HG03066 (cell line): ENCODE measurements at regions not wholly inside any gene's neighbourhood (a gene's known extent, or its start where the extent isn't known, plus 50 kb on each side); places are given as distances from the start of the nearest gene placed in this dataset.
"Not testable (repeated sequence)": the region's sequence is repeated elsewhere in the genome, so short reads cannot be mapped to it uniquely, and the experiment has no call there.

Experiments
- ATAC-seq: cut with Tn5 transposase; IDR thresholded peaks from one replicate; pipeline ENCODE4 v1.9.1; 2021; ENCODE audit warnings: low read depth; ENCODE audit not compliant: unreplicated experiment

GRCh38 chrX:82528525-82528924 is 979.6 kb upstream of the POU3F4 start:
- no peak for ATAC-seq

DNA sequence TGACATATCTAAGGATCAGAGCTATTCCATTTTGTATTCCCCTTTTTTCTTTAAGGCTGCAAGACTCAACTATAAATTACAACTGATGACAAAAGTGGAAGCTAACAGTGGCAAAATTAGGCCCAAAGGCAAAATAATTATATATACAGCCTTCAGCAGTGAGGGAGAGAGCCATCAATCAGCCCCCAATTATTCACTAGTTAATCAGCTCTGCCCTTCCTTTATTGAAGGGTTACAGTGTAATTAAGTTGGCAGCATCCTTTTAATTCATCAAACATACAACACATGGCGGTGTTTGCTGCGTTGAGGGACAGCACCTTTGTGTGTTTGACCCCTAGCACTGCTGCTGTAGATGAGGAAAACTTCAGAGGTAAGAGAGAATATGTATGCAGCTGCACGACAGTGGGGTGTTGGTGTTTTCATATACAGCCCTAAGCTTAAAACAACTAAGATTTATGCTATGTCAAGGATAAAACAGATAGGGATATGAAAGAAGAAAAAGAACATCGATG is 973.9 kb upstream of the POU3F4 start:
- no peak for ATAC-seq

GRCh38 chrX:82537205-82537604 is 970.9 kb upstream of the POU3F4 start:
- ATAC-seq: not testable (repeated sequence)

DNA sequence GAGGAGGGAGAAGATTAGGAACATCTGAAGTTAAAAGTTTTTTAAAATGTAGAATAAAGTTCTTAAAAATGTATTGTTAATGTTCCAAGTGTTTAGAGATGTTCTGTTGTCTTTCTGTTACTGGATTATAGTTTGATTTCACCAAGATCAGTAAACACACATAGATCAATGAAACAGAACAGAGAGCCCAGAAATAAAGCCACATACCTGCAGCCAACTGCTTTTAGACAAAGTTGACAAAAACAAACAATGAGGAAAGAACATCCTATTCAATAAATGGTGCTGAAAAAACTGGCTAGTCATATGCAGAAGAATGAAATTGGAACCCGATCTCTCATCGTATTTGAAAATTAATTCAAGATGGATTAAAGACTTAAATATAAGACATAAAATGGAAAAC is 966.3 kb upstream of the POU3F4 start:
- no peak for ATAC-seq

GRCh38 chrX:82552201-82552600 is 955.9 kb upstream of the POU3F4 start:
- not testable (repeated sequence) for ATAC-seq

DNA sequence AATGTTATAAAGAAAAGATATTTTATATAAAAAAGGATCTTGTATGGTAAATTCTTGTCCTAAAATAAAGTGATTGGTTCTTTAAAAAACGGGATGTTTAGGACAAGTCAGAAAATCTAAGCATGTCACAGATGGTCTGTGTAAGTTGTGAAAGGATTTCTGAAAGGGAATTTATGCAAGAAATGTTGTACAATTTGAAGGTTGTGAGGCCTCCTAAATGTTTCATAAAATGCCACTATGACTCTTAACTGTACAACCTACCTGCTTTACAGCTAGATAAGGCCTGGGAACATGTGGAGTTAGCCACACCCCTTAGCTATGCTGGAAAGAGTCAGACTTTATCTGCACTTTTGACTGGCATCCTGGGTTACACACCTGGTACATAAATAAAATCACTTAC is 951.5 kb upstream of the POU3F4 start:
- ATAC-seq: no peak

DNA sequence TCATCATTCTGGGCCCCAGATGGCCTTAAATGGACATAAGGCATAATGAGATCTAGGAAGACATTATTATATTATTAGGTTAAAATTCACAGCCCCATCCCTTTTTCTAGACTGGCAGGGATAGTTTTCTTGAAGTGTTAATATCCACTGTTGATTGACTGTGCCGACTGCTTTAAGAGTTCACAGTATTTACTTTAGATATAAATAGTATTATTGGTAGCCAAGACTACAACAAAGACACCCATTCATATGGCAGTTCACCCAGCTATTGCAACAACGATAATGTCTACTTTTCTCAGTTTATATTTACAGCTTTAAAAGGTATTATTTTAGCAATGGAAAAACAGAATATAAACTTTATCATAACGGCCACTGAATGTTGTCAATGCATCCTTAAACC is 922.2 kb upstream of the POU3F4 start:
- ATAC-seq: no peak

GRCh38 chrX:82589410-82589809 is 918.7 kb upstream of the POU3F4 start:
- no peak for ATAC-seq

DNA sequence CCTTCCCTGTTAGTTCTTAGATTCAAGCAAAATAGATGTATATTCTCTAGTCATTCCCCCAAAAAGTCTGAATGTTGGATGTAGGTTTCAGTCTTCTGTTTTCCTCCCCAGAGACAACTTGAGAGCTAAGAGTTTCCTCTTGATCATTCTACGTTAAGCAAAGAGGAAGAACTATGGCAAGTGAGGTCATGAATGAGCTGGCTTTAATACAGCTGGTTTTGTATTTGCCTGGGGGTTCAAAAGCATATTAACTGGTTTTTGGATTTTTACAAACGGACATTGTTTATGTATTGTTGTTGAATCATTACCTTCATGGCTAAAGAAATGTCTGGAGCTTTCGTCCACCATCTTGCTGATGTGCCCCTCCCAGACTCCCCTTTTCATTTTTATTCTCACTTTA is 916.7 kb upstream of the POU3F4 start:
- no peak for ATAC-seq

- ATAC-seq: no peak
Measured at GRCh38 chrX:82626978-82627377, 881.1 kb upstream of the POU3F4 start.

DNA sequence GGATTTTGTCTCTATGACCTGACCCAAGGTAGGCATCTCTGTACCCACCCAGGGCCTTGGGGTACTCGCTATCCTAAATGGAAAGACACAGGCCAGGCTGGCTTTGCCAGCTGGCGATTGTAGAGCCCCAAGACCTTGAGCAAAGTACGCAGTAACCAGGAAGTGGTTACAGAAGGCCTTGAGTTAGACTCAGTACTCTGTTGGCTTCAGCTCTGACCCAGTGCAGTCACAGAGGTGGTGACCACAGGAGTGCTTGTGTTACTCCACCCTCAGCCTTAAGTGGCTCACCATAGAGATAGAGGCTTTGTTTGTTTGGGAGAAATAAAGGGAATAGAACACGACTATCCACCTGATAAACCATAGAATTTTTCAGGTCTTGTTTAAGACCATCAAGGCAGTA is 880.5 kb upstream of the POU3F4 start:
- ATAC-seq: no peak

DNA sequence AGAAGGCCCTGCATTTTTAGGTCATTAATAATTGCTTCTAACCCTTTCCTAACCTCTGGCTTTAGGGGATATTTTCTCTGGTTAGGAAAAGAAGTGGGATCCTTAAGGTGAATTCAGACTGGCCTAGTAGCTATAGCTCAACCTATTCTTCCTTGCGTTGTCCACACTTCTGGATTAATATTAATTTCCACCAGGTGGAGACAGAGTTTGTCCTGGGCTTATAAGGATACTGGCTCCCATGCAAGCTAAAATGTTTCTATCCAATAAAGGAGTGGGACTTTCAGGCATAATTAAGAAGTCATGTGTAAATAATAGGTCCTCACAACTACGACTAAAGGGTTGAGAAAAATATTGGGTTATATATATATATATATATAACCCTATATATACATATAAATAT is 860.0 kb upstream of the POU3F4 start:
- ATAC-seq: no peak

GRCh38 chrX:82649645-82650044 is 858.4 kb upstream of the POU3F4 start:
- no peak for ATAC-seq

DNA sequence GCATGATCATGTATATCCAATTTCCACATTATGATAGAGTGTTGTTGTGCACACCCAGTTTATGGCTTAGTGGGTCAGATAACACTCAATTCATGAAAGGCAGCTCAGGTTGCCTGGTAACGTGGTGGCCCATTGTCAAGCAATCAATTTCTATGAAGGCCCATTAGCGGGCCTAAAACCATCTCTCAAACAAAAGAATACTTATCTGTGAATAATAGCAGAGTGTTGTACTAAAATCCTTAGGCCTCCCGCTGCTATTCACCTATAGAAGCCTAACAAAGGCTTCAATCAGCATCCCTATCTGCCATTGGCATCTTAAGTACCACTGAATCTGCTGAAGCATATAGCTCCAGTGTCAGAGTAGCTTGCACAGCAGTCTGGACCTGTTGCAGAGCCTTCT is 849.6 kb upstream of the POU3F4 start:
- no peak for ATAC-seq

- ATAC-seq: no peak
Measured at GRCh38 chrX:82666355-82666754, 841.7 kb upstream of the POU3F4 start.

DNA sequence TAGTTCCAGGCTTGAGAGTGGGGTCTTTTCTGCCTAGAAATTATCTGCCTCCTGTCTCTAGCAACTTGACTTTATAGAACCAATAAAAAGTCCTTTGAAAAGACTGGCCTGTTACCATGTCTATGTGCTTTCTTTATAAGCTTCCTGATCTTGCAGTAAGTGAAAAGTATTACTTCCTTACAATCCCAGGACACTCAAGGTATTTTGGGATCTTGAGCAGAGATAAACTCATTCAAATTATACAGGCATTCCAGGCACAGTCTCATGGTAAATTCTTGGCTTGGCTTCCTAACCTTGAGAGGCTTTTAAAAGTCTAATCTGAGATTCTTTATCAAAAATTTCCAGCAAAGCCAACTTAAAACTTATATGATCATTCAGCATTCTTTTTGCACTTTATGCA is 833.0 kb upstream of the POU3F4 start:
- no peak for ATAC-seq

GRCh38 chrX:82676386-82676785 is 831.7 kb upstream of the POU3F4 start:
- ATAC-seq: no peak

DNA sequence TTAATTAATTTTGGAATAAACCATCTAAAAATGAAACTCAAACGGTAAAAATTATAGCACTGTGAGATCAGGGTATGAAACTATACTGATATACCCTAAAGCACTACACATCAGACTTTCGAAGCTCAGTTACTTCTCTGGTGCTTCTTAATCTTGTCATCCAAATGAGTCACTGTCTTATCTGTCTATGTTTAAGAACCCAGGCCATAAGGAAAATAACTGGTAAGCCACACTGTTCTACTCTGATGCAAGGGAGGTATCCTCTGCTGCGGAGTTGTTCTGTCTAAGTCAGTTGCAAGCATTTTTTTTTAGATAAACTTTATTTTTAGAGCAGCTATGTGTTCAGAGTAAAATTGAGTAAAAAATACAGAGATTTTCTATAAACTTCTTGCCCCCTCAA is 830.8 kb upstream of the POU3F4 start:
- no peak for ATAC-seq

DNA sequence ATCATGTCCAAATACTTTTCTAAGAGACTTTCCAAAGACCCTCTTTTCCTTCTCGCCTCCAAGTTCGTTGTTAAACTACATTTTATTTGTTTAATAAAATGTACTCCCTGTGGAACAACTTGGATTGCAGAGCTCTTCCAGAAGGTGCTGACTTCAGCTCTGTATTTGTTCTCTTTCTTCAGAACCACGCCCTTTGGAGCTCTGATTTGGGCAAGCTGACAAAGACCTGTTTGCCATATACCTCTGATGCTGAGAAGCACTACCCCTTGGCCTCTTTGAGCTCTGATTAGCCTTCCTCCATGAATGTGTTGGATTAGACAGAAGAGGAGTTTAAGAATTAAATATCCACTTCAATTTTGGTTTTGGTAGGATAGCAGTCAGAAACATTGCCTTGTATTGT is 815.1 kb upstream of the POU3F4 start:
- no peak for ATAC-seq

- ATAC-seq: no peak
Measured at GRCh38 chrX:82695066-82695465, 813.0 kb upstream of the POU3F4 start.

GRCh38 chrX:82703551-82703950 is 804.5 kb upstream of the POU3F4 start:
- no peak for ATAC-seq

DNA sequence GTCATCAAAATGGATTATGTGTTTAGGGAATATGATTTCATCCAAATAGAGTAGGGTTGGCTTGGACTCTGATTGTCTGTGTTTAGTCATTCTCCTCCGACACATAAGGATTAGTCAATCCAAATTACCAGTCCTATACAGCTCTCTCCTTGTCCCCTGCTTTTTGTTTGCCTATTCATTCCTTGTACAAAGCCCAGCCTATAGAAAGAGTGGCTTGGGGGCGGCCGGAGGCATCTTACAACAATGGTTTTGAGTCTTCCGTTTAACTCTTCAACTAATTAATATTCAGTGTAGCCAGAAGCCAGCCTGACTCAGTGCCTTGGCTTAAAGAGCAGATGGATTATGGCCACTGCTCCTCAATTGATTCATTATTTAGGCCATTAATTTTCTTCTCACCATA is 796.6 kb upstream of the POU3F4 start:
- ATAC-seq: no peak

DNA sequence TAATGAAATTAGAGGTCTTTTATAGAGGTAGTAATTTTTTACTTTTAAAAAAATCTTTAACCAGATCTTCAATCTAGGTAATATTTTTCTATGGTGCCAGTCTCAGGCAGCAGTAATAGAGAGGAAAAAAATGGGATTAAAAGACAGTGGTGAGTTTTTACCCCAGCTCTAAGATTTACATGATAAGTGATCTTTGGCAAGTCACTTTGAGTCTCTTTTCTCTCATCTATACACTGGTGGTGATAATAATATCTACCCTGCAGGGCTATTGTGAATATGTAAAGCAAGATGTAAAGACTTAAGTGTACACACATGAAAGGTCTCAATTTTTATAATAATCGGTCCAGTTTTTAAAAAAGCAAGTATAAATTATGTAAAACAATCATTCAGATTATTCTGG is 786.2 kb upstream of the POU3F4 start:
- ATAC-seq: no peak
